Chondrocyte (in vitro differentiated cells): ENCODE measurements at regions not wholly inside any gene's neighbourhood (a gene's known extent, or its start where the extent isn't known, plus 50 kb on each side); places are given as distances from the start of the nearest gene placed in this dataset.

Experiments used
- DNase-seq: peaks from one replicate; pipeline ENCODE4 v3.0.0; 2021; ENCODE audit warnings: mixed read lengths, low spot score
- H3K27ac Mint-ChIP-seq: one replicate; pipeline ENCODE4 v1.8.0; 2021; ENCODE audit warnings: mild to moderate bottlenecking, moderate library complexity, mixed read lengths; ENCODE audit not compliant: unreplicated experiment
- H3K27me3 Mint-ChIP-seq: 2 replicates; pipeline ENCODE4 v1.8.0; 2021; ENCODE audit warnings: low read depth, mixed read lengths
- H3K36me3 Mint-ChIP-seq: 2 replicates; pipeline ENCODE4 v1.8.0; 2021; ENCODE audit warnings: low read depth, mixed read lengths
- H3K4me1 Mint-ChIP-seq: 2 replicates; pipeline ENCODE4 v1.8.0; 2021; ENCODE audit warnings: low read depth, mild to moderate bottlenecking, mixed read lengths
- H3K4me3 Mint-ChIP-seq: one replicate; pipeline ENCODE4 v1.8.0; 2021; ENCODE audit warnings: mild to moderate bottlenecking, moderate library complexity, mixed read lengths; ENCODE audit not compliant: unreplicated experiment
- H3K9me3 Mint-ChIP-seq: 2 replicates; pipeline ENCODE4 v1.8.0; 2021; ENCODE audit warnings: low read depth, mixed read lengths
- CTCF ChIP-seq: fragments of 200-600 bp; sonication (generic); IDR thresholded peaks from 2 replicates; pipeline ENCODE4 v1.5.0; 2021; ENCODE audit warnings: antibody characterized with exemption, mild to moderate bottlenecking, moderate library complexity

GRCh38 chr12:71333418-71333817 lies 106.2 kb upstream of the LGR5 start:
- no peak for TF ChIP-seq CTCF
- DNase-seq, result no peak
- H3K27me3 Mint-ChIP-seq, result peaks cover 2% of the 10 kb centered on the region
- no peak overlapping the region for H3K27ac Mint-ChIP-seq
- no peak overlapping the region for H3K4me3 Mint-ChIP-seq
- H3K36me3 Mint-ChIP-seq, result no peaks in the 10 kb centered on the region
- peaks cover 10% of the 10 kb centered on the region for H3K9me3 Mint-ChIP-seq
- H3K4me1 Mint-ChIP-seq, result peaks cover 3% of the 10 kb centered on the region

- H3K4me1 Mint-ChIP-seq, result peaks cover 3% of the 10 kb centered on the region
- no peak overlapping the region for H3K4me3 Mint-ChIP-seq
- H3K9me3 Mint-ChIP-seq, result no peaks in the 10 kb centered on the region
- H3K27ac Mint-ChIP-seq, result no peak overlapping the region
- TF ChIP-seq CTCF, result no peak
- no peaks in the 10 kb centered on the region for H3K36me3 Mint-ChIP-seq
- no peak for DNase-seq
- H3K27me3 Mint-ChIP-seq, result no peaks in the 10 kb centered on the region
Measured at GRCh38 chr12:71329956-71330355, 109.6 kb upstream of the LGR5 start.

GRCh38 chr12:71321531-71321930 lies 118.1 kb upstream of the LGR5 start:
- H3K27ac Mint-ChIP-seq, result no peak overlapping the region
- peaks cover 20% of the 10 kb centered on the region for H3K36me3 Mint-ChIP-seq
- DNase-seq, result no peak
- H3K4me1 Mint-ChIP-seq, result no peaks in the 10 kb centered on the region
- TF ChIP-seq CTCF, result no peak
- H3K9me3 Mint-ChIP-seq, result peaks cover 51% of the 10 kb centered on the region
- peaks cover 3% of the 10 kb centered on the region for H3K27me3 Mint-ChIP-seq
- no peak overlapping the region for H3K4me3 Mint-ChIP-seq

- no peak for DNase-seq
- no peak for TF ChIP-seq CTCF
- H3K36me3 Mint-ChIP-seq, result peaks cover 20% of the 10 kb centered on the region
- H3K9me3 Mint-ChIP-seq, result peaks cover 51% of the 10 kb centered on the region
- H3K27ac Mint-ChIP-seq, result no peak overlapping the region
- no peaks in the 10 kb centered on the region for H3K4me1 Mint-ChIP-seq
- H3K27me3 Mint-ChIP-seq, result peaks cover 3% of the 10 kb centered on the region
- no peak overlapping the region for H3K4me3 Mint-ChIP-seq
Measured at GRCh38 chr12:71321130-71321529, 118.5 kb upstream of the LGR5 start.

- TF ChIP-seq CTCF, result no peak
- H3K4me1 Mint-ChIP-seq, result peaks cover 11% of the 10 kb centered on the region
- peaks cover 2% of the 10 kb centered on the region for H3K36me3 Mint-ChIP-seq
- no peak overlapping the region for H3K4me3 Mint-ChIP-seq
- H3K27ac Mint-ChIP-seq, result no peak overlapping the region
- peaks cover 17% of the 10 kb centered on the region for H3K9me3 Mint-ChIP-seq
- DNase-seq, result no peak
- H3K27me3 Mint-ChIP-seq, result no peaks in the 10 kb centered on the region
Measured at GRCh38 chr12:71315328-71315985, 124.1 kb upstream of the LGR5 start.
